AG09319 (cell line): ENCODE measurements at regions not wholly inside any gene's neighbourhood (a gene's known extent, or its start where the extent isn't known, plus 50 kb on each side); places are given as distances from the start of the nearest gene placed in this dataset.
A peak's percentile ranks its signal among the peaks of the same experiment; 100 is the strongest.

Experiments used
- DNase-seq: peaks from one replicate; pipeline ENCODE4 v3.0.0-alpha.2; 2010; ENCODE audit warnings: low read depth; ENCODE audit errors: extremely low read depth
- TF ChIP-seq, protein P1 (sequence below): IDR thresholded peaks from 2 replicates; pipeline ENCODE4 v1.5.1; 2011; ENCODE audit warnings: low read depth, mild to moderate bottlenecking, inconsistent platforms, low read length, moderate library complexity

DNA sequence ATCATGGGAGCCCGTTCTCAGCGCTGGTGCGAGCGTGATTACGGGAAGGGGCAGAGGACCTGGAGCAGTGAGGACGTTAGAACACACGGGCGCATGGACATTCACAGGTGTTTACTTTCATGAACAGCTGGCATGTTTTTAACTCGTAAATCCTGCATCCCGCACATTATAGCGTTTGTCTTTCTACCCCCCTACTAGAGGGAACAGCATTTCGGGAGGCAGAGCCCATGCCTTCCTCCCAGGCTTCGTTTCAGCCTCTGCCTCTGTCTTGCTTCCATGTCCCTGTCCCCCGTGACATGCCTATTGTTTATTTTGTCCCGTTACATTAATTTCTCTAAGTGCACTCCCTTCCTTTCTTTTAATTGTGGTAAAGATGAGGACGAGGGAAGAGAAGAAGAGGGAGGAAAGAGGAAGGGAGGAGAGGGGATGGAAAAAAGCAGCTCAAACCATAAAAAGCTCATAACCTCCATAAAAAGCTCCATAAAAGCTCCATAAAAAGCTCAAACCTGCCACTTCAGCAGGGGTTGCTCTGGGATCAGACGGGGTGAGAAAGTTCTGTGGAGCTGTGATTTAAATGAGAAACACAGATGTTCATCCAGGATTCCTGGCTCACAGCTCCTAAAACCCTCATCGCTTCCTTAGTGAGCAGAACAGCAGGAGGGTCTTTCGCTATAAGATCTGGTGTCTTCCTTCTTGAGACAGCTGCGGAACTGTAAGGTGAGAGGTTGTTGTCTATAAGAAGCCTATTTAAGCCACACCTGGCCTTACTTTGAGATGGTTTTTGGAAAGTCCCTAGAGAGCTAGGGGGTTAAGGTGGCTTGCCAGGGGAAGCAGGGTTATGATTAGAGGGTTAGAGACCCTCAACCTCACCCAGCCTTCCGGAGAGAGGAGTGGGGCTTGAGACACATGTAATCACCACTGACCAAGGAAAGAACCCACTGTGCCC is 66.6 kb upstream of the SNTG2 start:
- no peak for DNase-seq
- TF ChIP-seq, protein P1, sequence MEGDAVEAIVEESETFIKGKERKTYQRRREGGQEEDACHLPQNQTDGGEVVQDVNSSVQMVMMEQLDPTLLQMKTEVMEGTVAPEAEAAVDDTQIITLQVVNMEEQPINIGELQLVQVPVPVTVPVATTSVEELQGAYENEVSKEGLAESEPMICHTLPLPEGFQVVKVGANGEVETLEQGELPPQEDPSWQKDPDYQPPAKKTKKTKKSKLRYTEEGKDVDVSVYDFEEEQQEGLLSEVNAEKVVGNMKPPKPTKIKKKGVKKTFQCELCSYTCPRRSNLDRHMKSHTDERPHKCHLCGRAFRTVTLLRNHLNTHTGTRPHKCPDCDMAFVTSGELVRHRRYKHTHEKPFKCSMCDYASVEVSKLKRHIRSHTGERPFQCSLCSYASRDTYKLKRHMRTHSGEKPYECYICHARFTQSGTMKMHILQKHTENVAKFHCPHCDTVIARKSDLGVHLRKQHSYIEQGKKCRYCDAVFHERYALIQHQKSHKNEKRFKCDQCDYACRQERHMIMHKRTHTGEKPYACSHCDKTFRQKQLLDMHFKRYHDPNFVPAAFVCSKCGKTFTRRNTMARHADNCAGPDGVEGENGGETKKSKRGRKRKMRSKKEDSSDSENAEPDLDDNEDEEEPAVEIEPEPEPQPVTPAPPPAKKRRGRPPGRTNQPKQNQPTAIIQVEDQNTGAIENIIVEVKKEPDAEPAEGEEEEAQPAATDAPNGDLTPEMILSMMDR, result no peak

DNA sequence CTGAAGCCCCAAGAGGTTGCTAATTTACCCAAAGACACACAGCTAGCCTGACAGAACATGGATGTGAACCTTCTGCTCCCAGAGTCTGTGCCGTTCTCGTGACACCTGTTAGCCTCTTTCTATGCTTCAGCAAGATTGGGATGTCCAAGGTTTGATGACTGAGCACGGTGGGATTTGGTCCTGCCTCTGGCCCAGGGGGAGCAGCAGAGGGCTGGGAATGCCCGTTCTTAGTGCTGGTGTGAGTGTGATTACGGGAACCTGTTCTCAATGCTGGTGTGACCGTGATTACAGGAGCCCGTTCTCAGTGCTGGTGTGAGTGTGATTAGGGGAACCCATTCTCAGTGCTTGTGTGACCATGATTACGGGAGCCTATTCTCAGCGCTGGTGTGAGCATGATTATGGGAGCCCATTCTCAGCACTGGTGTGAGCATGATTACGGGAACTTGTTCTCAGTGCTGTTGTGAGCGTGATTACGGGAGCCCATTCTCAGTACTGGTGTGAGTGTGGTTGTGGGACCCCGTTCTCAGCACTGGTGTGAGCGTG is 67.3 kb upstream of the SNTG2 start:
- DNase-seq, result no peak
- TF ChIP-seq, protein P1, result no peak

DNA sequence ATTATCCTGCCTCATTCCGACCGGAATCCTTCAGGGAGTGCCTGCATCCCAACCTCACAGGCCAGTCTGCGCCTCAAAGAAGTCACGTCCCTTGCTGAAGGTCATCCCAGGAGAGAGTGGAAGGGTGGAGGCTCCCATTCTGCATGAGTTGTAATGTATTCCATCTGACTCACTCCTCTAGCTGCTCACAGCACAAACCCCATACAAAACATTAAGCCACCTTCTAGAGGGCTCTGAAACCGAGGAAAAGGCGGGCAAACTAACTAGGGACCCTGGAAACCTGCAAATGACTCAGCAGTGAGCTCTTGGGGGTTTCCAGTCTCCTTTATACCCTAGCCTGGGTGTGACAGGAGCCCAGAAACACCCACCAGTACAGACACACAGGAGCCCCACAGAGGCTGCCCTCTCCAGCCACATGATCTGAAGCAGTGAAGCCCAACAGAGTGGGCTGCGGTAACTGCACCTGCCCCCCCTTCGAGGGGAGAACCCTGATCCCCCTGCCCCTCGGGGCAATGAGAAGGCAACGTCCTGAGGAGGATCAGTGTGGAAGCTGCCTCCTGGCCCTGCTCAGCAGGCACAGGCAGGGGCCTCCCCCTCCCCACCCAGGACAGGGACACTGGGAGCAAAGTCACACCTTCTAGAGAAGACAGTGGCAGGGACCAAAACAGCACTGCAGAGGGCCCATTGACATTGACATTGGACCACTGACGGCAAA is 69.3 kb upstream of the SNTG2 start:
- DNase-seq, result peak; percentile 25
- TF ChIP-seq, protein P1, result no peak

DNA sequence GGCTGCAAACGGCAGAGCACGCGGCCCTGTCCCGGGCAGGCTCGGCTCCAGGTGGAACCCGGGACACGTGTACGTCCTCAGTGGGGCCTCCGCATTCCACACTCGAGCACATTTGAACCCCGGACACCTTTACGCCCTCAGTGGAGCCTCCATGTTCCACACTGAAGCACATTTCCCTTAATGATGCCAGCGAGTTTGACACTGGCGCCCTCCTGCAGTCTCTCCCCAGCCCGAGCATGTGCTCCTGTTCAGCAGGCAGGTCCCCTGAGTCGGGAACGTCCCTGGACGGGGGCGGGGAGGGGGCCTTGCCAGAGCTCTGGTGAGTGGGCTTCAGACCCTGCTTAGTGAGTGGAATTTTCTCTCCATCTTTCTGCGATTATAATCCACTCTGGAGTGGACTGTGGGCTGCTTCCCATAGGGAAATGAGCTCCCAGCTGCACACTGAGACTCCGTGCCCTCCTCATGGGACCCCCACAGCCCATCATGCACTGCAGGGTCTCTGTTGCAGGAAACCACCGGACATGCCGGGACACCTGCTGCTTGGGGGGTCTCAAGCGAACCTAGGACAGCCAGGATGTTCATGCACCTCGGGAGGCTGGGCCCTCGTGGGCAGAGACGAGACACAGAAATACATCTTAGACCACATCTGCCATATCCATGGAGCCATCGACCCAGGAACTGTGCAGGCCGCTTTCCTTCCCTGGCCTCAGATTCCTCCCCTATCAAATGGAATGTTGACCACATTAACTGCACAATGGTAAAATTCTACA is 70.3 kb upstream of the SNTG2 start:
- TF ChIP-seq, protein P1, result no peak
- no peak for DNase-seq

DNA sequence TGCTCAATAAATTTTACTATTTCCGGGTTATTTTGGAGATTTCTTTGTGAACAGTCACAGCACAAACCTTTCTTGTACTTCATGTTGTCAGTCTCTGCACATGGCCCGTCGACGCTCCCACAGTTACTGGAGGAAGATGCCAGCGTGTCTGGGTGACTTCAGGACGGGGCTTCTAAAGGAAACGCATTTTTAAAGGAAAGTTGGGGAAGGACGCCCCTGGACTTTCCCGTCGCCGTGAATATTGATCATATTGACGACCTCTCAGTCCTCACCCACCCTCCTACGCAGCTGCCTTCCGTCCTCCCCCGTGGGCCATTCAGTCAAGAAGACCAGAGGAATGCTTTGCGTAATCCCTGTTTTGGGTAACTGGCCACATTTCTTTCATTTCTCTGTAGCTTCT is 71.1 kb upstream of the SNTG2 start:
- TF ChIP-seq, protein P1, result no peak
- no peak for DNase-seq

DNA sequence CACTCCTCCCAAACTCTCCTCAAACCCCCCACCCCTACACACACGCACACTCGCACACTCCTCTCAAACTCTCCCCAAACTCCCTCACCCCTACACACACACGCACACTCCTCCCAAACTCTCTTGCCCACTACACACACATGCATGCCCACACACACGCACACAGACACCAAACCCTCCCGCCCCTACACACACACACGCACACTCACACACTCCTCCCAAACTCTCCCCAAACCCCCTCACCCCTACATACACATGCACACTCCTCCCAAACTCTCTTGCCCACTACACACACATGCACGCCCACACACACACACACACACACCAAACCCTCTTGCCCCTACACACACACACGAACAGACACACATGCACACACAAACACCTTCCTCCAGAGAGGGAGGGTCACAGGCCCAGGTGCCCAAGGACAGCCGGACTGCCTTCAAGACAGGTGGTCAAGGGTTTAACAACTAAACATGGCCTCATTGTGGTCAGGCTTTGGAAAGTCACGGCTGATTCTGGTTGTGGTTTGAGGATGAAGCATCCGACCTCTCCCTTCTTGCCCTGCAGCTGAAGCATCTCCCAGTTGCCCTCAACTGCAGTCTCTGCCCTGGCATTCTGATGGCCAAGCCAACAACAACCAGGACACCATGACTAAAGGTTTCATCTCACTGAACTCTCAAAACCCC is 72.3 kb upstream of the SNTG2 start:
- no peak for DNase-seq
- TF ChIP-seq, protein P1, result no peak
